Liver (tissue), 8 donors: ENCODE measurements at regions not wholly inside any gene's neighbourhood (a gene's known extent, or its start where the extent isn't known, plus 50 kb on each side); places are given as distances from the start of the nearest gene placed in this dataset.
A peak's percentile ranks its signal among the peaks of the same experiment; 100 is the strongest.

ENCODE experiments used
- DNase-seq: peaks from one replicate; pipeline ENCODE4 v3.0.0-alpha.2; 2017; ENCODE audit warnings: low spot score
- H3K27ac ChIP-seq, 2 donors: one replicate each; pipeline ENCODE4 v1.7.0; 2013; ENCODE audit warnings: inconsistent platforms in 2 of 2, low read length in 2 of 2, control low read depth in 1 of 2, low read depth in 1 of 2, mild to moderate bottlenecking in 1 of 2
- H3K27me3 ChIP-seq, 4 donors: one replicate each; pipeline versions ENCODE4 v1.6.1 to v1.7.0; 2013; ENCODE audit warnings: low read length in 3 of 4, inconsistent platforms in 1 of 4, mild to moderate bottlenecking in 1 of 4, moderate library complexity in 1 of 4; ENCODE audit not compliant: control insufficient read depth in 4 of 4, insufficient read depth in 4 of 4
- H3K36me3 ChIP-seq, 4 donors: one replicate each; pipeline versions ENCODE4 v1.6.1 to v1.7.0; 2013; ENCODE audit warnings: low read length in 3 of 4, mild to moderate bottlenecking in 3 of 4, low read depth in 1 of 4, moderate library complexity in 1 of 4; ENCODE audit not compliant: control insufficient read depth in 4 of 4, insufficient read depth in 3 of 4
- H3K4me1 ChIP-seq, 4 donors: one replicate each; pipeline versions ENCODE4 v1.6.1 to v1.7.0; 2013; ENCODE audit warnings: low read length in 3 of 4, mild to moderate bottlenecking in 3 of 4, moderate library complexity in 1 of 4; ENCODE audit not compliant: control insufficient read depth in 4 of 4, insufficient read depth in 4 of 4
- H3K4me3 ChIP-seq, 3 donors: one replicate each; pipeline versions ENCODE4 v1.6.1 to v1.7.0; 2013; ENCODE audit warnings: low read length in 3 of 3, control low read depth in 1 of 3, low read depth in 1 of 3, mild to moderate bottlenecking in 1 of 3
- H3K9ac ChIP-seq, 2 donors: one replicate each; pipeline ENCODE4 v1.7.0; 2013; ENCODE audit warnings: low read length in 2 of 2, mild to moderate bottlenecking in 2 of 2, moderate library complexity in 2 of 2, control low read depth in 1 of 2, low read depth in 1 of 2
- H3K9me3 ChIP-seq, 4 donors: one replicate each; pipeline versions ENCODE4 v1.6.1 to v1.7.0; 2013; ENCODE audit warnings: low read length in 3 of 4; ENCODE audit not compliant: control insufficient read depth in 4 of 4
- CTCF ChIP-seq: fragments of 150-350 bp; IDR thresholded peaks from 2 replicates; pipeline ENCODE4 v1.5.1; 2017; ENCODE audit warnings: improper control_type of control experiment, low read depth, low read length; ENCODE audit not compliant: missing input control
- FOXA1 ChIP-seq: IDR thresholded peaks from 2 replicates; pipeline ENCODE4 v1.6.1; 2016; ENCODE audit warnings: antibody characterized with exemption
- FOXA2 ChIP-seq: IDR thresholded peaks from 2 replicates; pipeline ENCODE4 v1.6.1; 2016; ENCODE audit warnings: antibody characterized with exemption
- GABPA ChIP-seq, 2 donors: IDR thresholded peaks in 1 of 2; conservative IDR thresholded peaks in 1 of 2; 2 replicates each; pipeline ENCODE4 v1.6.1; 2016; ENCODE audit warnings: antibody characterized with exemption in 2 of 2, mild to moderate bottlenecking in 1 of 2, moderate library complexity in 1 of 2
- HNF4A ChIP-seq, 2 donors: conservative IDR thresholded peaks; 2 replicates each; pipeline ENCODE4 v1.6.1; 2016; ENCODE audit warnings: antibody characterized with exemption in 2 of 2, mild to moderate bottlenecking in 2 of 2
- HNF4G ChIP-seq: IDR thresholded peaks from 2 replicates; pipeline ENCODE4 v1.6.1; 2016; ENCODE audit warnings: antibody characterized with exemption
- JUND ChIP-seq, 2 donors: IDR thresholded peaks; 2 replicates each; pipeline ENCODE4 v1.6.1; 2016; ENCODE audit warnings: antibody characterized with exemption in 2 of 2
- MAX ChIP-seq: IDR thresholded peaks from 2 replicates; pipeline ENCODE4 v1.6.1; 2016; ENCODE audit warnings: antibody characterized with exemption
- RAD21 ChIP-seq, 2 donors: IDR thresholded peaks; 2 replicates each; pipeline ENCODE4 v1.6.1; 2016; ENCODE audit warnings: antibody characterized with exemption in 2 of 2, mild to moderate bottlenecking in 2 of 2
- REST ChIP-seq: IDR thresholded peaks from 2 replicates; pipeline ENCODE4 v1.6.1; 2016; ENCODE audit warnings: antibody characterized with exemption, mild to moderate bottlenecking
- SP1 ChIP-seq: IDR thresholded peaks from 2 replicates; pipeline ENCODE4 v1.6.1; 2018; ENCODE audit warnings: antibody characterized with exemption, mild to moderate bottlenecking
- TAF1 ChIP-seq: conservative IDR thresholded peaks from 2 replicates; pipeline ENCODE4 v1.6.1; 2016; ENCODE audit warnings: antibody characterized with exemption, mild to moderate bottlenecking
- YY1 ChIP-seq: IDR thresholded peaks from 2 replicates; pipeline ENCODE4 v1.6.1; 2016; ENCODE audit warnings: antibody characterized with exemption, mild to moderate bottlenecking
- ZBTB33 ChIP-seq: IDR thresholded peaks from 2 replicates; pipeline ENCODE4 v1.6.1; 2016; ENCODE audit warnings: antibody characterized with exemption
- WGBS: extraction: QIAGEN DNeasy Blood & Tissue Kit; methylation state at CpG from one replicate; pipeline ENCODE4 v1.1.7; 2013; 5-methylcytosine and 5-hydroxymethylcytosine counted together
- TF ChIP-seq, protein P1 (sequence below): IDR thresholded peaks from 2 replicates; pipeline ENCODE4 v1.6.1; 2016; ENCODE audit warnings: antibody characterized with exemption
- donor health status: healthy.
- donor health status: healthy.
- donor health status: healthy.
- donor health status: healthy.
- donor health status: healthy.

GRCh38 chr1:93811326-93812065 lies 67.5 kb downstream of the DNTTIP2 start:
- Histone ChIP-seq H3K27me3 (no peaks in the 10 kb centered on the region), H3K9me3 (no peaks in the 10 kb centered on the region), H3K4me1 (no peaks in the 10 kb centered on the region), H3K9ac (no peak overlapping the region), H3K27ac (no peak overlapping the region), H3K4me3 (no peak overlapping the region), H3K36me3 (no peaks in the 10 kb centered on the region)
- TF ChIP-seq TAF1 (no peak), FOXA2 (no peak), YY1 (peak; percentile 18)
- DNase-seq = no peak
- 76% methylated on average over 7 of the region's 7 CpGs for WGBS

- Histone ChIP-seq H3K27me3 (no peaks in the 10 kb centered on the region), H3K4me1 (no peaks in the 10 kb centered on the region), H3K4me3 (no peak overlapping the region), H3K9ac (no peak overlapping the region), H3K9me3 (no peaks in the 10 kb centered on the region), H3K36me3 (no peaks in the 10 kb centered on the region), H3K27ac (no peak overlapping the region)
- no peak for DNase-seq
- TF ChIP-seq GABPA (IDR thresholded peaks at IDR 0.05 in 1 of 2, conservative IDR thresholded peaks at IDR 0.05 in 1 of 2) (no peak), FOXA2 (no peak), FOXA1 (no peak), MAX (no peak), JUND (IDR thresholded peaks at IDR 0.05) (no peak), YY1 (no peak), HNF4A (conservative IDR thresholded peaks at IDR 0.05) (no peak), CTCF (no peak), REST (no peak), RAD21 (IDR thresholded peaks at IDR 0.05) (no peak), SP1 (no peak), TAF1 (no peak), ZBTB33 (no peak), HNF4G (no peak)
- TF ChIP-seq, protein P1, sequence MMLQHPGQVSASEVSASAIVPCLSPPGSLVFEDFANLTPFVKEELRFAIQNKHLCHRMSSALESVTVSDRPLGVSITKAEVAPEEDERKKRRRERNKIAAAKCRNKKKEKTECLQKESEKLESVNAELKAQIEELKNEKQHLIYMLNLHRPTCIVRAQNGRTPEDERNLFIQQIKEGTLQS = no peak
- 89% methylated on average over 3 of the region's 3 CpGs for WGBS
Measured at GRCh38 chr1:93810316-93810715, 68.7 kb downstream of the DNTTIP2 start.
